Transverse colon (tissue), 4 donors: ENCODE measurements at regions not wholly inside any gene's neighbourhood (a gene's known extent, or its start where the extent isn't known, plus 50 kb on each side); places are given as distances from the start of the nearest gene placed in this dataset.
"Not testable (repeated sequence)": the region's sequence is repeated elsewhere in the genome, so short reads cannot be mapped to it uniquely, and the experiment has no call there.

Experiments
- DNase-seq: peaks from one replicate; pipeline ENCODE4 v3.0.0-alpha.2; 2019
- H3K27ac ChIP-seq, 4 donors: fragments of 200-600 bp; sonication (generic); 2 replicates each; pipeline ENCODE4 v1.5.1; 2016 to 2018; ENCODE audit warnings: inconsistent platforms in 4 of 4
- H3K27me3 ChIP-seq: fragments of 200-600 bp; sonication (generic); 2 replicates; pipeline ENCODE4 v1.5.1; 2017; ENCODE audit warnings: inconsistent platforms
- H3K36me3 ChIP-seq, 4 donors: fragments of 200-600 bp; sonication (generic); 2 replicates each; pipeline ENCODE4 v1.5.1; 2017 to 2019; ENCODE audit warnings: inconsistent platforms in 4 of 4
- H3K4me1 ChIP-seq, 4 donors: fragments of 200-600 bp; sonication (generic); 2 replicates each; pipeline ENCODE4 v1.5.1; 2017 to 2020; ENCODE audit warnings: inconsistent platforms in 4 of 4
- H3K4me3 ChIP-seq, 4 donors: fragments of 200-600 bp; sonication (generic); 1 replicate in 1 of 4; 2 replicates in 3 of 4; pipeline versions ENCODE4 v1.5.1 to v1.6.1; 2017 to 2019; ENCODE audit warnings: inconsistent platforms in 4 of 4
- H3K9me3 ChIP-seq, 2 donors: fragments of 200-600 bp; sonication (generic); 2 replicates each; pipeline ENCODE4 v1.5.1; 2017 to 2019; ENCODE audit warnings: inconsistent platforms in 2 of 2
- EP300 ChIP-seq: sonication (generic); formaldehyde crosslinking; IDR thresholded peaks from one replicate; pipeline ENCODE4 v1.6.1; 2017; ENCODE audit warnings: antibody characterized with exemption, low read depth
- POLR2A ChIP-seq: fragments of 450-650 bp; IDR thresholded peaks from one replicate; pipeline ENCODE4 v1.6.1; 2016; ENCODE audit warnings: antibody characterized with exemption, mild to moderate bottlenecking, moderate library complexity
- POLR2AphosphoS5 ChIP-seq, 3 donors: sonication (generic); formaldehyde crosslinking; IDR thresholded peaks; one replicate each; pipeline ENCODE4 v1.6.1; 2016; ENCODE audit warnings: antibody characterized with exemption in 3 of 3
- WGBS, 2 donors: methylation state at CpG; one replicate each; pipeline ENCODE4 v1.1.5; 2018; ENCODE audit warnings: low coverage in 1 of 2; 5-methylcytosine and 5-hydroxymethylcytosine counted together
- in situ Hi-C, 4 donors: fragments of 200-750 bp; cut with MboI; loops; one replicate each; pipeline versions ENCODE4 v1.15.0 to v1.15.1; 2017; ENCODE audit warnings: low sequenced_read_pairs in 3 of 4, low pct_ligation_motif_present in 1 of 4, low pct_unique_long_range_greater_than_20kb in 1 of 4
- intact Hi-C: fragments of 100-400 bp; cut with DNase I; formaldehyde crosslinking; loops from one replicate; pipeline ENCODE4 v1.15.1; 2023; ENCODE audit warnings: low total_unique reads
- TF ChIP-seq, protein P1 (sequence below), 5 experiments: fragments of 200-600 bp in 3 of 5; fragments of 450-650 bp in 2 of 5; sonication (generic) in 3 of 5; IDR thresholded peaks; 1 replicate in 2 of 5; 2 replicates in 3 of 5; pipeline ENCODE4 v1.5.1; 2016 to 2017; ENCODE audit warnings: antibody characterized with exemption in 5 of 5, inconsistent platforms in 3 of 5, mild to moderate bottlenecking in 2 of 5, moderate library complexity in 1 of 5

DNA sequence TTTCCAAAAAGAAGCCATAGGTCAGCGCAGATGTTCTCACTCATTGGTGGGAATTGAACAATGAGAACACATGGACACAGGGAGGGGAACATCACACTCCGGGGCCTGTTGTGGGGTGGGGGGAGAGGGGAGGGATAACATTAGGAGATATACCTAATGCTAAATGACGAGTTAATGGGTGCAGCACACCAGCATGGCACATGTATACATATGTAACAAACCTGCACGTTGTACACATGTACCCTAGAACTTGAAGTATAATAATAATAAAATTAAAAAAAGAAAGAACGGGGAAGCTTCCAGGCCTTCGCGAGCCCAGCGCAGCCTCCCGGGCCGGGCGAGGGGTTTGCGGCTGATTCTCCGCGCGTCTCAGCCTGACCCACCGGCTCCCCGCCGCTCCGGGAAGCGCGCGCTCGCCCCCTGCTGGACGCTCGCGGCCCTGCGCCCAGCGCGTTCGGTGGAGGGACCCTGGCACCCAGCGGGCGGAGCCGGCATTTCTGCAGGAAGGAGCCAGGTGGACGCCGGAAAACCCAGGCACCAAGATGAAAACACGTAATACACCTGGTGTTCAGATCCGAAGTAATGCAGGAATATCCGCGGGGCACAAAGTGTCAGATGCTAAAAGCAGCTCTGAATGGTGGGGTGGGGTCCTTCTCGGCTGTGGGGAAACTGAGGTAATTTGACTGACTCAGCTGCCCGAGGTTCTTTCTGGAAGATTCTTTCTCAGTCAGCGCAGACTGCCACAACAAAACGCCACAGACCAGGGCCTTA, 67.1 kb upstream of the PPP1R26 start:
- H3K27ac ChIP-seq, H3K36me3 ChIP-seq, H3K9me3 ChIP-seq, H3K4me3 ChIP-seq, H3K4me1 ChIP-seq: not testable (repeated sequence)
- intact Hi-C loops, result loop anchor here (2.0 kb wide), 1 partner anchor 326 kb away; the partner anchor contains the start of gene OLFM1
- WGBS, 2 donors, result 11% methylated on average over 39 of the region's 43 CpGs; no CpG with 5 or more reads in 1 of the 2 donors
- peak; percentile 63 for DNase-seq
- H3K27me3 ChIP-seq, result peaks cover 23% of the 10 kb centered on the region
- in situ Hi-C loops, result loop anchor here (25.0 kb wide), 1 partner anchor 325 kb away; the partner anchor contains the start of gene OLFM1 (in 4 of the 4)
- TF ChIP-seq, protein P1, sequence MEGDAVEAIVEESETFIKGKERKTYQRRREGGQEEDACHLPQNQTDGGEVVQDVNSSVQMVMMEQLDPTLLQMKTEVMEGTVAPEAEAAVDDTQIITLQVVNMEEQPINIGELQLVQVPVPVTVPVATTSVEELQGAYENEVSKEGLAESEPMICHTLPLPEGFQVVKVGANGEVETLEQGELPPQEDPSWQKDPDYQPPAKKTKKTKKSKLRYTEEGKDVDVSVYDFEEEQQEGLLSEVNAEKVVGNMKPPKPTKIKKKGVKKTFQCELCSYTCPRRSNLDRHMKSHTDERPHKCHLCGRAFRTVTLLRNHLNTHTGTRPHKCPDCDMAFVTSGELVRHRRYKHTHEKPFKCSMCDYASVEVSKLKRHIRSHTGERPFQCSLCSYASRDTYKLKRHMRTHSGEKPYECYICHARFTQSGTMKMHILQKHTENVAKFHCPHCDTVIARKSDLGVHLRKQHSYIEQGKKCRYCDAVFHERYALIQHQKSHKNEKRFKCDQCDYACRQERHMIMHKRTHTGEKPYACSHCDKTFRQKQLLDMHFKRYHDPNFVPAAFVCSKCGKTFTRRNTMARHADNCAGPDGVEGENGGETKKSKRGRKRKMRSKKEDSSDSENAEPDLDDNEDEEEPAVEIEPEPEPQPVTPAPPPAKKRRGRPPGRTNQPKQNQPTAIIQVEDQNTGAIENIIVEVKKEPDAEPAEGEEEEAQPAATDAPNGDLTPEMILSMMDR (IDR thresholded peaks at IDR 0.05), result peak; percentile 96 to 100 (median 98)

DNA sequence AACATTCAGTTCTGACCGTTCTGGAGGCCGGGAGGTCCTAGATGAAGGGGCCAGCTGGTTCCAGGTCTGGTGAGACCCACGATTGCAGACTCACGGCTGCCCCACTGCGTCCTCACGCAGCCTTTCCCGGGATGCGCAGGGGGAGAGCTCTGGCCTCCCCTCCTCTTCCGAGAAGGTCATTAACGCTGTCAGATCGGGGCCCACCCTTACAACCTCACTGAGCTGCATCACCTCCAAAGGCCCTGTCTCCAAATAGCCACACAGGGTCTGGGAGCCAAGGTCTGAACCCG, 66.6 kb upstream of the PPP1R26 start:
- WGBS, 2 donors, result 70% methylated on average over 11 of the region's 12 CpGs; no CpG with 5 or more reads in 1 of the 2 donors
- TF ChIP-seq EP300 (no peak), POLR2A (no peak), POLR2AphosphoS5 (IDR thresholded peaks at IDR 0.05) (no peak)
- TF ChIP-seq, protein P1 (IDR thresholded peaks at IDR 0.05), result no peak
- H3K9me3 ChIP-seq, result no peaks in the 10 kb centered on the region
- in situ Hi-C loops, result loop anchor here (25.0 kb wide), 1 partner anchor 326 kb away; the partner anchor contains the start of gene OLFM1 (in 4 of the 4)
- H3K27ac ChIP-seq, result no peak overlapping the region
- H3K36me3 ChIP-seq, result no peaks in the 10 kb centered on the region
- no peak overlapping the region for H3K4me3 ChIP-seq
- DNase-seq, result no peak
- H3K4me1 ChIP-seq, result no peaks in the 10 kb centered on the region
- intact Hi-C loops, result loop anchor here (2.0 kb wide), 1 partner anchor 326 kb away; the partner anchor contains the start of gene OLFM1
- H3K27me3 ChIP-seq, result peaks cover 23% of the 10 kb centered on the region

DNA sequence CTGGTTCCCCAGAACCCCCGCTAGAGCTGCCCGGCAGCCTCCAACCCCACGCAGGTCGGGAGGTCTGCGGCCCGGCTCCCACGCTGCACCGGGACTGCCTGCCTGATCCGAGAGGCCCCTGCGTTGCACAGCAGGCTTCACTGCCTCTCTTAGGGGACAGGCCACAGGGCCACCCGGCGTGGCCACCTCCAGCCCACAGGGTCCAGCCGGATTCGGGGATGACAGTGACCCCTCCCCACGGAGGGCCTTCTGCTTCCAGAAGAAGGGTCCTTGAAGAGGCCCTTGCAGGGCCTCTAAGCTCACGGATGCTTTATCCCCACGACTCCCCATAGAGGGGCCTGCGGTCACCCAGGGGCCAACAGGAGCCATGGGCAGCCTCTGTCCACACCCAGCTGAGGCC, 66.1 kb upstream of the PPP1R26 start:
- Histone ChIP-seq H3K4me1 (no peaks in the 10 kb centered on the region), H3K9me3 (no peaks in the 10 kb centered on the region), H3K4me3 (no peak overlapping the region), H3K36me3 (no peaks in the 10 kb centered on the region), H3K27ac (no peak overlapping the region), H3K27me3 (peaks cover 20% of the 10 kb centered on the region)
- intact Hi-C loops, result loop anchor here (2.0 kb wide), 1 partner anchor 327 kb away; the partner anchor contains the start of gene OLFM1
- in situ Hi-C loops, result loop anchor here (25.0 kb wide), 1 partner anchor 326 kb away; the partner anchor contains the start of gene OLFM1 (in 4 of the 4)
- 83% methylated on average over 18 of the region's 18 CpGs; no CpG with 5 or more reads in 1 of the 2 donors for WGBS, 2 donors
- TF ChIP-seq, protein P1 (IDR thresholded peaks at IDR 0.05), result no peak
- TF ChIP-seq POLR2AphosphoS5 (IDR thresholded peaks at IDR 0.05), result no peak
- TF ChIP-seq EP300, result no peak
- no peak for TF ChIP-seq POLR2A
- no peak for DNase-seq

DNA sequence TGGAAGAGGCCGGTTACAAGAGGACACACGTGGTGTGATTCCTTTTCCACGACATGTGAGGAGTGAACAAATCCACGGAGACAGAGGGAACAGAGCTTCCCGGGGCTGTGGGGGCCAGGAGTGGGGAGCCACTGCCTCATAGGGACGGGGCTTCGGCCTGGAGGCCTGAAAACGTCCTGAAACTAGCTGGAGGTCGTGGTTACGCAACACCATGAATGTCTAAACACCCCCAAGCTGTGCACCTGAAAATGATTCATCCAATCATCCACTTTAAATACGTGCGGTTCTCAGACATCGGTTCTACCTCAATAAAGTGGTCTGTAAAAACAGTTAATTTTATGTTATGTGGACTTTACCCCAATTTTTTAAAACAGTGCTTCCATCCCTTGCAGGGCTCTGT, 65.3 kb upstream of the PPP1R26 start:
- H3K4me1 ChIP-seq, result no peaks in the 10 kb centered on the region
- in situ Hi-C loops, result loop anchor here (25.0 kb wide), 1 partner anchor 327 kb away; the partner anchor contains the start of gene OLFM1 (in 4 of the 4)
- H3K27ac ChIP-seq, result no peak overlapping the region
- 61 to 72% methylated on average over 10 to 13 of the region's 13 CpGs for WGBS, 2 donors
- peaks cover 24% of the 10 kb centered on the region for H3K27me3 ChIP-seq
- TF ChIP-seq, protein P1 (IDR thresholded peaks at IDR 0.05), result no peak
- TF ChIP-seq EP300, result no peak
- TF ChIP-seq POLR2A, result no peak
- no peak for TF ChIP-seq POLR2AphosphoS5 (IDR thresholded peaks at IDR 0.05)
- no peak for DNase-seq
- intact Hi-C loops, result no loop called here
- H3K9me3 ChIP-seq, result no peaks in the 10 kb centered on the region
- no peaks in the 10 kb centered on the region for H3K36me3 ChIP-seq
- no peak overlapping the region for H3K4me3 ChIP-seq
